ENCODE measurements at regions not wholly inside any gene's neighbourhood (a gene's known extent, or its start where the extent isn't known, plus 50 kb on each side); places are given as distances from the start of the nearest gene placed in this dataset.

DNA sequence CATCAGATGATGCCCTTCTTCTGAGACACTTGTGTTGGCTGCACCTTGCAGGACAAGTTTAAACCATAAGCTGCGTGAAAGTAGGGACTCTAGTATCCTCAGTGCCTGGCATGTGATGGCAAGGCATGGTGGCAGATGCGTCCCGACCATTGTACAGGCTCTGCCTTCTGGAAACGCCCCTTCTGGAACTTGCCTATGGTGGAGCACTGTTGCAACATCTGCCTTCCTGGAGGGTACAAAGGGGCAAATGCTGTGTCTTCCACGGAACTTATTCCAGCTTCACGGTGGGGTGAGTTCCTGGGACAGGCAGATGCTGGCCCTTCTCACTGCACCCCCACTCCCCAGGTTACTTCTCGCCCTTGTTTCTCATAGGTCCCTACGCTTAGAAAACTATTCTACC is 232.8 kb downstream of the THBS2 start:
- no peak overlapping the region for H3K9ac ChIP-seq (ENCODE audit: low read depth, low read length)
- H2BK5ac ChIP-seq (ENCODE audit: low read depth, low read length, poor library complexity, severe bottlenecking), result no peak overlapping the region
- no peaks in the 10 kb centered on the region for H3K27me3 ChIP-seq (ENCODE audit: control insufficient read depth, insufficient read depth, low read length)
- H3K9me3 ChIP-seq (ENCODE audit: control insufficient read depth, insufficient read depth, low read length), result peaks cover 2% of the 10 kb centered on the region; the same call in 1 of the 2 replicates
- no TSS peak for BruUV-seq (replicated peaks)
- H3K4me2 ChIP-seq (ENCODE audit: low read depth, low read length), result no peak overlapping the region
- no peak overlapping the region for H4K8ac ChIP-seq (ENCODE audit: low read depth in 2 of 2, low read length in 2 of 2)
- no peak overlapping the region for H3K23ac ChIP-seq (ENCODE audit: low read depth, low read length)
- dilution Hi-C loops (cut with HindIII; ENCODE audit: low sequenced_read_pairs, unreplicated experiment) (no loop called here), intact Hi-C loops (cut with micrococcal nuclease) (no loop called here), in situ Hi-C loops (cut with MboI; ENCODE audit: low sequenced_read_pairs) (no loop called here)
- H2AK9ac ChIP-seq (replicated peaks; ENCODE audit: low read depth, low read length, poor library complexity), result no peak overlapping the region
- no peak overlapping the region for H3K56ac ChIP-seq (ENCODE audit: extremely low read depth, insufficient read depth, low read length)
- H3K9me1 ChIP-seq (ENCODE audit: insufficient read depth, low read length), result no peaks in the 10 kb centered on the region
- no peak overlapping the region for H2AFZ ChIP-seq (replicated peaks; ENCODE audit: low read length, poor library complexity)
- 82% methylated on average over 5 of the region's 8 CpGs; no CpG with 5 or more reads in 1 of the 2 experiments for WGBS, 2 experiments (ENCODE audit: extremely low coverage in 2 of 2, insufficient read length in 1 of 2)
- H3K18ac ChIP-seq (ENCODE audit: low read depth, low read length), result no peak overlapping the region
- no peak for TF ChIP-seq RCOR1 (IDR thresholded peaks at IDR 0.05; ENCODE audit: insufficient replicate concordance, low read length)
- TF ChIP-seq CHD1 (IDR thresholded peaks at IDR 0.05; ENCODE audit: low read depth, low read length), result no peak
- TF ChIP-seq, protein P1, sequence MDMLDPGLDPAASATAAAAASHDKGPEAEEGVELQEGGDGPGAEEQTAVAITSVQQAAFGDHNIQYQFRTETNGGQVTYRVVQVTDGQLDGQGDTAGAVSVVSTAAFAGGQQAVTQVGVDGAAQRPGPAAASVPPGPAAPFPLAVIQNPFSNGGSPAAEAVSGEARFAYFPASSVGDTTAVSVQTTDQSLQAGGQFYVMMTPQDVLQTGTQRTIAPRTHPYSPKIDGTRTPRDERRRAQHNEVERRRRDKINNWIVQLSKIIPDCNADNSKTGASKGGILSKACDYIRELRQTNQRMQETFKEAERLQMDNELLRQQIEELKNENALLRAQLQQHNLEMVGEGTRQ (IDR thresholded peaks at IDR 0.05; ENCODE audit: low read depth, low read length), result no peak
- no peak for TF ChIP-seq POLR2A (IDR thresholded peaks at IDR 0.05; ENCODE audit: low read depth, low read length)
- TF ChIP-seq, protein P2, sequence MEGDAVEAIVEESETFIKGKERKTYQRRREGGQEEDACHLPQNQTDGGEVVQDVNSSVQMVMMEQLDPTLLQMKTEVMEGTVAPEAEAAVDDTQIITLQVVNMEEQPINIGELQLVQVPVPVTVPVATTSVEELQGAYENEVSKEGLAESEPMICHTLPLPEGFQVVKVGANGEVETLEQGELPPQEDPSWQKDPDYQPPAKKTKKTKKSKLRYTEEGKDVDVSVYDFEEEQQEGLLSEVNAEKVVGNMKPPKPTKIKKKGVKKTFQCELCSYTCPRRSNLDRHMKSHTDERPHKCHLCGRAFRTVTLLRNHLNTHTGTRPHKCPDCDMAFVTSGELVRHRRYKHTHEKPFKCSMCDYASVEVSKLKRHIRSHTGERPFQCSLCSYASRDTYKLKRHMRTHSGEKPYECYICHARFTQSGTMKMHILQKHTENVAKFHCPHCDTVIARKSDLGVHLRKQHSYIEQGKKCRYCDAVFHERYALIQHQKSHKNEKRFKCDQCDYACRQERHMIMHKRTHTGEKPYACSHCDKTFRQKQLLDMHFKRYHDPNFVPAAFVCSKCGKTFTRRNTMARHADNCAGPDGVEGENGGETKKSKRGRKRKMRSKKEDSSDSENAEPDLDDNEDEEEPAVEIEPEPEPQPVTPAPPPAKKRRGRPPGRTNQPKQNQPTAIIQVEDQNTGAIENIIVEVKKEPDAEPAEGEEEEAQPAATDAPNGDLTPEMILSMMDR (conservative IDR thresholded peaks at IDR 0.05; ENCODE audit: low read depth, low read length), result no peak
- no peak for TF ChIP-seq RFX5 (IDR thresholded peaks at IDR 0.05; ENCODE audit: low read depth, low read length)
- TF ChIP-seq NFE2L2 (IDR thresholded peaks at IDR 0.05; ENCODE audit: low read depth, low read length), result no peak
- TF ChIP-seq RAD21 (IDR thresholded peaks at IDR 0.05; ENCODE audit: low read length), result no peak
- TF ChIP-seq SMC3 (IDR thresholded peaks at IDR 0.05; ENCODE audit: low read depth, low read length), result no peak
- TF ChIP-seq MAZ (IDR thresholded peaks at IDR 0.05; ENCODE audit: borderline replicate concordance, low read depth, low read length), result no peak
- no peak for TF ChIP-seq BHLHE40 (IDR thresholded peaks at IDR 0.05; ENCODE audit: low read depth, low read length)
- no peak for TF ChIP-seq FOS (IDR thresholded peaks at IDR 0.05; ENCODE audit: low read depth, low read length)
- TF ChIP-seq, protein P3, sequence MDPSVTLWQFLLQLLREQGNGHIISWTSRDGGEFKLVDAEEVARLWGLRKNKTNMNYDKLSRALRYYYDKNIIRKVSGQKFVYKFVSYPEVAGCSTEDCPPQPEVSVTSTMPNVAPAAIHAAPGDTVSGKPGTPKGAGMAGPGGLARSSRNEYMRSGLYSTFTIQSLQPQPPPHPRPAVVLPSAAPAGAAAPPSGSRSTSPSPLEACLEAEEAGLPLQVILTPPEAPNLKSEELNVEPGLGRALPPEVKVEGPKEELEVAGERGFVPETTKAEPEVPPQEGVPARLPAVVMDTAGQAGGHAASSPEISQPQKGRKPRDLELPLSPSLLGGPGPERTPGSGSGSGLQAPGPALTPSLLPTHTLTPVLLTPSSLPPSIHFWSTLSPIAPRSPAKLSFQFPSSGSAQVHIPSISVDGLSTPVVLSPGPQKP (IDR thresholded peaks at IDR 0.05; ENCODE audit: borderline replicate concordance, low read depth, low read length), result no peak
- no peak for TF ChIP-seq CEBPB (IDR thresholded peaks at IDR 0.05; ENCODE audit: low read depth, low read length)
- no peak for TF ChIP-seq MAFK (IDR thresholded peaks at IDR 0.05; ENCODE audit: low read depth, low read length)
- TF ChIP-seq MXI1 (IDR thresholded peaks at IDR 0.05; ENCODE audit: borderline replicate concordance, low read depth, low read length), result no peak
- no peak overlapping the region for H2BK20ac ChIP-seq (ENCODE audit: low read depth, low read length)
- no peak overlapping the region for H2BK120ac ChIP-seq (ENCODE audit: low read depth, low read length)
- no peak overlapping the region for H2AK5ac ChIP-seq (ENCODE audit: low read depth, low read length)
- ChIA-PET POLR2A (ENCODE audit: unreplicated experiment) (no interaction called here), CTCF (no interaction called here)
- DNase-seq, result no peak
- H2BK15ac ChIP-seq (ENCODE audit: low read depth, low read length), result no peak overlapping the region
- H4K20me1 ChIP-seq (ENCODE audit: insufficient read depth, low read length), result no peaks in the 10 kb centered on the region
- H3K4me3 ChIP-seq (ENCODE audit: insufficient read depth, low read depth, low read length), result no peak overlapping the region
- no peak overlapping the region for H4K5ac ChIP-seq (ENCODE audit: low read depth, low read length)
- no peak overlapping the region for H3K4ac ChIP-seq (ENCODE audit: low read depth, low read length)
- no peak overlapping the region for H3K27ac ChIP-seq (ENCODE audit: insufficient read depth, low read length)
- H3K14ac ChIP-seq (replicated peaks; ENCODE audit: low read depth, low read length), result no peak overlapping the region
- no peak overlapping the region for H4K91ac ChIP-seq (ENCODE audit: insufficient read depth, low read depth, low read length)
- ATAC-seq (ENCODE audit: low read depth), result no peak
- no peaks in the 10 kb centered on the region for H3K79me1 ChIP-seq (ENCODE audit: low read depth in 1 of 2, low read length in 2 of 2)
- H3K4me1 ChIP-seq (ENCODE audit: control insufficient read depth, insufficient read depth, low read length), result no peaks in the 10 kb centered on the region
- no peaks in the 10 kb centered on the region for H3K36me3 ChIP-seq (ENCODE audit: control insufficient read depth, insufficient read depth, low read length)
